HG03354 (cell line): ENCODE measurements at regions not wholly inside any gene's neighbourhood (a gene's known extent, or its start where the extent isn't known, plus 50 kb on each side); places are given as distances from the start of the nearest gene placed in this dataset.

Source experiments
- ATAC-seq: cut with Tn5 transposase; IDR thresholded peaks from one replicate; pipeline ENCODE4 v1.9.1; 2021; ENCODE audit warnings: mild to moderate bottlenecking; ENCODE audit not compliant: unreplicated experiment, poor library complexity, severe bottlenecking

DNA sequence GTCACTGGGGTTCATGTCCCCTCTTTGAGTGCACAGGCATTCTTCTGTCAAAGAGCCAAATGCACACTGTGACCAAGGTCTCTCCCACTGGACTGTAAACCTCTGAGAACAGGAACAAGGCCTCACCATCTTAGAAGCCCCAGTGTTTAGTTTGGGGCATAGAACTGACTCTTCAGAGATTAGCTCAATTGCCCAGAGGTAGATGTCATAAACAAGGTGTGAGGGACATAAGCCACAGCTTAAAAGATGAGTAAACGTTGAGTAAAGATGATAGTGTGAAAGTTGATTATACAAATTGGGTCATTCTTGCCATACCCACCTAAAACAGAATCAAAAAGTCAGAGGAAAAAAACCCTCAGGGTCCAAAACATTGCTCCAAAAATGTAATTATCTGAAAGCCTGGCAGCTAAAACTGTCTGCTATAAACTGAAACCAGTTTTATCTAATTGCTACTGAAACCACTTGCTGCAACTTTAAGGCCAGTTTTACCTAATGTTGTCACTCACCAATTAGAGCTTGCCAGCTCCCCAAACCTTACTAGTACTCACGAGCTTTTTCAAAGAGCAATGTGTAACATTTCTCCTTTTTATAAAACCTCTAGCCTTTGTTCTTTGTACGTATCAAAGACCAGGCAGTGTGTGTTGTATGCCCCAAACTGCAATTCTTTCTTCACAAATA is 415.2 kb downstream of the RAP2B start:
- ATAC-seq: no peak

GRCh38 chr3:153578046-153578445 is 416.0 kb downstream of the RAP2B start:
- ATAC-seq: no peak

DNA sequence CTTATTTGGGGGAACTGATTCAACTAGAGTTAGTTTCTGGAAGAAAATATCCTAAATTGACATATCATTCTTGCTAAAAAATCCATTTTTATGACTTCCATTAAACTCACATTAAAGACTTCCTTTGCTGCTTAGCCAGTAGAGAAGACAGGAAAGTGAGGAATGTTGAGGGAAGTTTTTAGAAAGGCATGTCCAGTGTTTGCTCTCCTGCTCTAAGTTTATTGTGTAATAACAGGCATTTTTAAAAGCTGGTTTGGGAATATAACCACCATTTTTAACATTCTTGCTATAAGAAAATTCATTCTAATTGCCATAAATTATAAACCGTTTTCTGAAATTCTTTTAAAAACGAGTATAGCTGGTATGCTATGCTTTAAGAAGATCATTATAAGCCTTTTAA is 428.0 kb downstream of the RAP2B start:
- ATAC-seq: no peak

GRCh38 chr3:153591561-153592245 is 429.7 kb downstream of the RAP2B start:
- ATAC-seq: no peak

- ATAC-seq: peak; percentile 54
These were observed 433.3 kb downstream of the RAP2B start for GRCh38 chr3:153595186-153595815.

- ATAC-seq: no peak
These were observed 434.4 kb downstream of the RAP2B start for GRCh38 chr3:153596401-153596800.

GRCh38 chr3:153599685-153600084 is 437.7 kb downstream of the RAP2B start:
- no peak for ATAC-seq

- no peak for ATAC-seq
These were observed 438.9 kb downstream of the RAP2B start for GRCh38 chr3:153600896-153601295.

GRCh38 chr3:153601374-153601853 is 439.4 kb downstream of the RAP2B start:
- no peak for ATAC-seq

GRCh38 chr3:153602801-153603200 is 440.8 kb downstream of the RAP2B start:
- ATAC-seq: no peak

- ATAC-seq: no peak
These were observed 452.1 kb downstream of the RAP2B start for GRCh38 chr3:153614140-153614539.

DNA sequence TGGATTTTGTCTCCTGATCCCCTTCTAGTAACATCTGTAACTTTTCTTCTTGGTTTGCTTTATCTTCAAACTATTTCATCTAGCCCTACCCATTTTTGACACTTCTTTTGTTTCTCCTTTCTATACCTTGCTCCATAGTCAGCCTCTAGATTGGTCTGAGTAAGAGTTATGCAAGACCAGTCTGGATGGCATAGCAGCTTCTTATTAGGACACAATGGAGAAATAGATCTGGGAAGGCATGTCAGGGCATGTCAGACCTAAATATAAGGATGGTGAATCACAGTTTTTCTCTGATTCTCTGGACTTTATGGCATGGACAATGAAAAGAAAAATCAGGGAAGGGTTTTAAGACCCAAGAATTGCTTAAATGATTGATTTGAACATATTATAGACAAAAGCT is 452.5 kb downstream of the RAP2B start:
- ATAC-seq: no peak

GRCh38 chr3:153615863-153616262 is 453.8 kb downstream of the RAP2B start:
- ATAC-seq: no peak

- no peak for ATAC-seq
These were observed 455.4 kb downstream of the RAP2B start for GRCh38 chr3:153617463-153617862.

DNA sequence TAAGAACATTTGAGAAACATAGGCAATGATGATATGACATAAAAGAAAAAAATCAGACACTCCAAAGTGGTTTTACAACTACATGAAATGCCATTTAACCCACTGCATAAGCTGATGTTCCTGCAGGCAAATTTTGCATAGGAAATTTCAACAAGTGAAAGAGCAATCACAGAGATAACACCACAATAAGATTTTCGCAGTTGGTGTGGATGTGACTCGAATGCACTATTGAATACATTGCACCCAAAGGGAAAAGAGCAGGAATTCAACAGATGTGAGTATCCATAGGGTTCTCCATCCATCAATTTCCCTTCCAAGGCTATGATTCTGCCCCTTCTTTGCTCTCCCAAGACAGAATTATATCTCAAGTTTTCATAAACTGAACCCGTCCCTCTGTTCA is 456.1 kb downstream of the RAP2B start:
- no peak for ATAC-seq

GRCh38 chr3:153619268-153619667 is 457.2 kb downstream of the RAP2B start:
- no peak for ATAC-seq

DNA sequence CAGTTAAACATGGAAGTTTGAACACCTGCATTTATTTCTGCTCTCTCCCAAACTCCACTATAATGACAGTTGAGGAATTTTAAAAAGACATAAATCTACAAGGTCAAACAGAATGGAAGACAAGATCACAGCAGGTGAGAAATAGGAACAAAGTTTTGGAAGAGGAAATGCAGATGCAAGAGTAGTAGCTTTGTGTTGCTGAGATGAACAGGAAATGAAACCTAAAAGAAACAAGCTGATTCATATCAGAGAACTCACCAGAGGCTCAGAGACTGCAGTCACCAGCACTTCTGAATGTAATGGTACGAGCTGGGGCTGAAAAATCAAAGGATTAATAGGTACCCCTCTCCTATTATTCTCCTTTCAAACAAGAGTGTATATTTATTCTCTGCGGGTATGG is 459.9 kb downstream of the RAP2B start:
- ATAC-seq: peak; percentile 95

DNA sequence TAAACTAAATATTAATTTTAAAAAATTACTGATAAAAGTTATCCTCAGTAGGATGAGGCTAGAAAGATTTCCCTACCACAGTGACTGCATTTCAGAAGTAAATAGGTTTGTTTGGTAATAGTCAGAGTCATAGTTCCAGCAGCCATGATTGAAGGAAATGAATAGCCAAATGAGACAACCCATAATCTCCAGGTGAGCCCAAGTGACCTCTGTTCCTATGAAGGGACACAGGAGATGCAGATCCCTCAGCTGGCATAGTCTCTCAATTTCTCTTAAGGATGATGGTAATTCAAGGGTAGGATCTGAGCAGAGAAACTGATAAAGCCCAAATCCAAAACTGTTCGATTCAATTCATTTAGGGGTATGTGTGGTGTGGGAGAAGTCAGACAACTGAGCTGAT is 461.8 kb downstream of the RAP2B start:
- no peak for ATAC-seq

GRCh38 chr3:153624310-153625030 is 462.4 kb downstream of the RAP2B start:
- no peak for ATAC-seq

DNA sequence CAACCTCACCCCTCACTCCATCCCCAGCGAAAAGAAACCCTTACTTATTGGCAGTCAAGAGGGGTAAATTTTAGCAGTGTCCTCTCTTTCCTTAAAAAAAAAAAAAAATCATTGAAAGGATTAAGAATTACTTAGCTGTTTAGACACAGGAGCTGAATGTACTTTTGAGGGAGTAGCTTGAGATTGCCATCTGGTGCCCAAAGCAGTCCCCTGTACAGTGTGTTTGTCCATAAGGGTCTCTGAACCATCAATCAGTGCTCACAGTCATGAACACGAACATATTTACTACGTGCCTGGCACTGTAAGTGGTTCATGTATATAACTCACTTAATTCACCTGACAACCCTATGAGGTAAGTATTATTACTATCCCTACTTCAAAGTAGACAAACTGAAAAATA is 463.5 kb downstream of the RAP2B start:
- no peak for ATAC-seq
